ENCODE measurements at regions not wholly inside any gene's neighbourhood (a gene's known extent, or its start where the extent isn't known, plus 50 kb on each side); places are given as distances from the start of the nearest gene placed in this dataset.

DNA sequence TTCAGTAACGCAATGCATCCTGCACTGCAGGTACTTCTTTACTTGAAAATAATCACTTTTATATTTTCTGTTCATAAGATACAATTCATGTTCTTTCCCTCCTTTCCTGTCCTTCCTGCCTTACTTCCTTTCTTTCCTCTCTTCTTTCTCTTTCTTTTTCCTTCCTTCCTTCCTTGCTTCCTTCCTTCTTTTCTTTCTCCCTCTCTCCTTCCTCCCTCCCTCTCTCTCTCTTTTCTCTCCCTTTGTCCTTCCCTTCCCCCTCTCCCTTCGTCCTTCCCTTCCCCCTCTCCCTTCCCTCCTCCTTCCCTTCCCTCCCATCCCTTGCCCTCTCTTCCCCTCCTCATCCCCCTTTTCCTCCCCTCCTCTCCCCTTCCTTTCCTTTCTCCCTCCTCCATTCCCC, 227.8 kb upstream of the KLF6 start:
- ChIA-PET CTCF (no interaction called here), POLR2A (interaction anchor here (1.1 to 1.7 kb wide), 2 partner anchors 228 to 252 kb away, joined by 4 to 16 read pairs; partner anchors contain the start of gene KLF6)
- H3K4me3 Mint-ChIP-seq = no peak overlapping the region
- intact Hi-C loops (cut with micrococcal nuclease) = loop anchor here (5.0 to 10.0 kb wide), 4 partner anchors 76 to 528 kb away; partner anchors contain the start of gene KLF6
- ATAC-seq (ENCODE audit: low read depth) (no peak), DNase-seq (no peak)
- H3K9me3 Mint-ChIP-seq = no peaks in the 10 kb centered on the region
- H3K27me3 Mint-ChIP-seq = no peaks in the 10 kb centered on the region
- TF ChIP-seq, protein P1, sequence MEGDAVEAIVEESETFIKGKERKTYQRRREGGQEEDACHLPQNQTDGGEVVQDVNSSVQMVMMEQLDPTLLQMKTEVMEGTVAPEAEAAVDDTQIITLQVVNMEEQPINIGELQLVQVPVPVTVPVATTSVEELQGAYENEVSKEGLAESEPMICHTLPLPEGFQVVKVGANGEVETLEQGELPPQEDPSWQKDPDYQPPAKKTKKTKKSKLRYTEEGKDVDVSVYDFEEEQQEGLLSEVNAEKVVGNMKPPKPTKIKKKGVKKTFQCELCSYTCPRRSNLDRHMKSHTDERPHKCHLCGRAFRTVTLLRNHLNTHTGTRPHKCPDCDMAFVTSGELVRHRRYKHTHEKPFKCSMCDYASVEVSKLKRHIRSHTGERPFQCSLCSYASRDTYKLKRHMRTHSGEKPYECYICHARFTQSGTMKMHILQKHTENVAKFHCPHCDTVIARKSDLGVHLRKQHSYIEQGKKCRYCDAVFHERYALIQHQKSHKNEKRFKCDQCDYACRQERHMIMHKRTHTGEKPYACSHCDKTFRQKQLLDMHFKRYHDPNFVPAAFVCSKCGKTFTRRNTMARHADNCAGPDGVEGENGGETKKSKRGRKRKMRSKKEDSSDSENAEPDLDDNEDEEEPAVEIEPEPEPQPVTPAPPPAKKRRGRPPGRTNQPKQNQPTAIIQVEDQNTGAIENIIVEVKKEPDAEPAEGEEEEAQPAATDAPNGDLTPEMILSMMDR (IDR thresholded peaks at IDR 0.05) = no peak
- H3K4me1 Mint-ChIP-seq = peaks cover 25% of the 10 kb centered on the region
- no peak overlapping the region for H3K27ac Mint-ChIP-seq
- no peaks in the 10 kb centered on the region for H3K36me3 Mint-ChIP-seq (ENCODE audit: low read depth)

DNA sequence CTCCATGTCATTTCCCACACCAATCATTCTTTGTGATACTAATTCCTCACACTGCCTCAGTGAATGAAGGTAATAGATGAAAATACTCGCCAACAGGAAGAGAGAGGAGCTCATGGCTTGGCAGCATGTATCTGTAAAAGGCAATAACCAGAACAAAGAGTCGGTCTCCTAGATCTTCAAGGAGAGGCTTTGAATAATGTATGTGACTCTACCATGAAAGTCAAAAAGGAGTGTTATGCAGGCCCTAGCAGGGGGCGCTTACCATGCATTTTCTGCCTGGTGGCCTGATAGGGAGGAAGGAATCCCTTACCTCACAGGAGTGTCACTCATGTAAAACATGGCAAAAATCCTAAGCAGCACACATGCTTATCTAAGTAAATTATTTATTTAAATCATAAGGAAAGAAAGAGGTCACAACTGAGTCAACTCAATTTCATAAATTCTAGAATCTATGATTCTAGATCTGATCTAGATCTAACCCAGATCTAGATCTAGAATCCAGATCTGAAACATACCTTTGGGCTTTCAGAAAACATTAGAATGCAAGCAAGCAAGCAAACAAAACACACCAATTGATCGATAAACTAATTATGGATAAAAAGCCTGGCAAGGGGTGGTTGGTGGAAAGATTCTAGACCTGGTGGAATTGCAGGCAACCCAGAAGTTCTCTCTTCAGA, 226.3 kb upstream of the KLF6 start:
- DNase-seq = no peak
- H3K27me3 Mint-ChIP-seq = no peaks in the 10 kb centered on the region
- intact Hi-C loops (cut with micrococcal nuclease) = loop anchor here (5.0 to 10.0 kb wide), 4 partner anchors 74 to 526 kb away; partner anchors contain the start of gene KLF6
- TF ChIP-seq, protein P1 (IDR thresholded peaks at IDR 0.05) = no peak
- no peak overlapping the region for H3K27ac Mint-ChIP-seq
- H3K9me3 Mint-ChIP-seq = no peaks in the 10 kb centered on the region
- H3K36me3 Mint-ChIP-seq (ENCODE audit: low read depth) = no peaks in the 10 kb centered on the region
- no peak overlapping the region for H3K4me3 Mint-ChIP-seq
- POLR2A ChIA-PET = no interaction called here
- CTCF ChIA-PET = no interaction called here
- no peak for ATAC-seq (ENCODE audit: low read depth)
- peaks cover 21% of the 10 kb centered on the region for H3K4me1 Mint-ChIP-seq

DNA sequence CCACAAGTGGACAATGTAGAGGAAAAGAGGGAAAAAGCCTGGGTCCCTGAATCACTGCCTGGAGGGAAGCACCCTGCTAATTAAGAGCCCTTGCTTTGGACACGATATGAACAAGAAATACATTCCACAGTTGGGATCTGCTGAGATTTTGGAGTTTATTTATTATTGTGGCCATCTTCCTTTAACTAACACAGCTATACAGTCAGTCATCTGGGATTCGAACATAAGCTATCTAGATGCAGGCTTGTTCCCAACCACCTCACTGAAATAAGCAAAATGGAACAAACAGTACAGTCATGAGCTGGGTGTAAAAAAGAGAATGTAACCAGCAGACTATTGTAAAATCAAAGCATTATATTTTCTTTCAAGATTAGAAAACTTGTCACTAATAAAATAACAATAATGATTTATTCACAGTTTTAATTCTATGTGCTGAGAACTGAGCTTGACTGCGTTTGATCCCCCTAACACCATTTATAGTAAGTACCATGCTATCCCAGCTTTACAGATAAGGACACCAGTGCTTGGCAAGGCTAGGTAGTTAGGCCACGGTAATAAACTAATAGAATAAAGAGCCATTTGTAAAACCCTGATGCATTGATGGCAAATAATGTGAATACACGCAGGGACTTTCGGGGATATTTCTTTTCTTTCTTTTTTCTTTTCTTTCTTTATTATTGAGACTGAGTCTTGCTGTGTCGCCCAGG, 223.8 kb upstream of the KLF6 start:
- no peaks in the 10 kb centered on the region for H3K27me3 Mint-ChIP-seq
- no peaks in the 10 kb centered on the region for H3K36me3 Mint-ChIP-seq (ENCODE audit: low read depth)
- TF ChIP-seq, protein P1 (IDR thresholded peaks at IDR 0.05) = no peak
- ChIA-PET CTCF (no interaction called here), POLR2A (interaction anchor here (0.7 kb wide), 1 partner anchor 223 kb away, joined by 3 read pairs; the partner anchor contains the start of gene KLF6)
- intact Hi-C loops (cut with micrococcal nuclease) = no loop called here
- peaks cover 23% of the 10 kb centered on the region for H3K4me1 Mint-ChIP-seq
- H3K9me3 Mint-ChIP-seq = no peaks in the 10 kb centered on the region
- no peak overlapping the region for H3K27ac Mint-ChIP-seq
- DNase-seq (no peak), ATAC-seq (ENCODE audit: low read depth) (no peak)
- H3K4me3 Mint-ChIP-seq = no peak overlapping the region

DNA sequence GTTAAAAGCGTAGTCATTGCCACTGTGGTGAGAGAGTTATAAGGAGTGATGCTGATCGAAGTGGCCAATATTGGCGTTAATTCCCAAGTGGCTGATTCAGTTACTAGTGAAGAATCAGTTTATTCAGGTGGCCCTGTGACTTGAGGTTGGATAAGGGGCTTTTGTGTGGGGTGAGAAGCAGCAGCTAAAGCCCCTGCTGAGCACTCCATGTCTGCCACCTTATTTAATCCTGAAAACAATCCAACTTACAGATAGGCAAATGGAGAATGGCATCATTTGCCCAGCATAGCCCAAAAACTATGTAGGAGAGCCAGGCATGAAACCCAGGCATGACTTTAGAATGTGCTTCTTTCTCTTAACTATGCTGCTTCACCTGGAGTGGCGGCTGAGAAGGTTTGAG, 222.8 kb upstream of the KLF6 start:
- Mint-ChIP-seq H3K36me3 (ENCODE audit: low read depth) (no peaks in the 10 kb centered on the region), H3K27ac (no peak overlapping the region), H3K9me3 (no peaks in the 10 kb centered on the region), H3K27me3 (no peaks in the 10 kb centered on the region), H3K4me1 (peaks cover 15% of the 10 kb centered on the region), H3K4me3 (no peak overlapping the region)
- intact Hi-C loops (cut with micrococcal nuclease) = no loop called here
- no peak for ATAC-seq (ENCODE audit: low read depth)
- DNase-seq = no peak
- TF ChIP-seq, protein P1 (IDR thresholded peaks at IDR 0.05) = no peak
- ChIA-PET POLR2A (no interaction called here), CTCF (no interaction called here)

DNA sequence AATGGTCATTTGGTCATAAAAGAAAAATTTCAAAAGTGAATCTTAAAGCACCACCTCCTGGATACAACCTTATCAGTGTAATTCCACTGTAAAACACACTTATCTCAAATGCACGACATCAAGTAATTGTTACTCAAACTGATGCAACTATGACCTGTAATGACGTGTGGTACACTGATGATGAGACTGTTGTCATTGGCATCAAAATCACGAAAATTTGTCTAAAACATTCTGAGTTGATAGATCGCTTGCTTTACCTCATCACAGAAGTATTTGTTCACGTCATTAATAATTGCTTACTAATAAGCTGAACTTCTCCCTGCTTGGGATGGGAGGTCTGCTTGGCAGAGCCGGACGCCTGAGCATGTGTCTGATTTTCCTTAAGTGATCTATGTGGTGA, 221.8 kb upstream of the KLF6 start:
- DNase-seq (no peak), ATAC-seq (ENCODE audit: low read depth) (no peak)
- Mint-ChIP-seq H3K9me3 (no peaks in the 10 kb centered on the region), H3K4me3 (no peak overlapping the region), H3K27me3 (no peaks in the 10 kb centered on the region), H3K36me3 (ENCODE audit: low read depth) (no peaks in the 10 kb centered on the region), H3K27ac (no peak overlapping the region), H3K4me1 (peaks cover 13% of the 10 kb centered on the region)
- CTCF ChIA-PET = no interaction called here
- intact Hi-C loops (cut with micrococcal nuclease) = no loop called here
- POLR2A ChIA-PET = no interaction called here
- TF ChIP-seq, protein P1 (IDR thresholded peaks at IDR 0.05) = no peak
